ENCODE measurements at regions not wholly inside any gene's neighbourhood (a gene's known extent, or its start where the extent isn't known, plus 50 kb on each side); places are given as distances from the start of the nearest gene placed in this dataset.

GRCh38 chr1:218887141-218887925, 286.3 kb upstream of the LYPLAL1 start:
- H3K4me3 ChIP-seq (ENCODE audit: low read length in 2 of 2): no peak overlapping the region
- H3K27ac ChIP-seq (ENCODE audit: low read length): no peak overlapping the region
- no peaks in the 10 kb centered on the region for H3K36me3 ChIP-seq (ENCODE audit: control insufficient read depth in 2 of 2, insufficient read depth in 2 of 2, low read length in 2 of 2)

GRCh38 chr1:218890451-218890850, 283.2 kb upstream of the LYPLAL1 start:
- no peaks in the 10 kb centered on the region for H3K36me3 ChIP-seq (ENCODE audit: control insufficient read depth in 2 of 2, insufficient read depth in 2 of 2, low read length in 2 of 2)
- H3K9ac ChIP-seq (ENCODE audit: low read length in 2 of 2): no peak overlapping the region
- no peaks in the 10 kb centered on the region for H3K9me3 ChIP-seq (ENCODE audit: control insufficient read depth in 2 of 2, low read length in 2 of 2)
- no peak overlapping the region for H3K27ac ChIP-seq (ENCODE audit: low read length)
- no peaks in the 10 kb centered on the region for H3K27me3 ChIP-seq (ENCODE audit: control insufficient read depth in 1 of 2, insufficient read depth in 2 of 2, low read length in 2 of 2)
- H3K4me1 ChIP-seq (ENCODE audit: control insufficient read depth, insufficient read depth, low read length): peaks cover 16% of the 10 kb centered on the region
- no peak overlapping the region for H3K4me3 ChIP-seq (ENCODE audit: low read length in 2 of 2)

More at GRCh38 chr1:218887141-218887925, 286.3 kb upstream of the LYPLAL1 start:
- Histone ChIP-seq H3K9ac (ENCODE audit: low read length in 2 of 2) (no peak overlapping the region), H3K27me3 (ENCODE audit: control insufficient read depth in 1 of 2, insufficient read depth in 2 of 2, low read length in 2 of 2) (no peaks in the 10 kb centered on the region), H3K9me3 (ENCODE audit: control insufficient read depth in 2 of 2, low read length in 2 of 2) (no peaks in the 10 kb centered on the region), H3K4me1 (ENCODE audit: control insufficient read depth, insufficient read depth, low read length) (peaks cover 16% of the 10 kb centered on the region)

- H3K4me1 ChIP-seq (ENCODE audit: control insufficient read depth, insufficient read depth, low read length): peaks cover 15% of the 10 kb centered on the region
- H3K9ac ChIP-seq (ENCODE audit: low read length in 2 of 2): no peak overlapping the region
- no peak overlapping the region for H3K27ac ChIP-seq (ENCODE audit: low read length)
- no peaks in the 10 kb centered on the region for H3K36me3 ChIP-seq (ENCODE audit: control insufficient read depth in 2 of 2, insufficient read depth in 2 of 2, low read length in 2 of 2)
- no peaks in the 10 kb centered on the region for H3K27me3 ChIP-seq (ENCODE audit: control insufficient read depth in 1 of 2, insufficient read depth in 2 of 2, low read length in 2 of 2)
- H3K4me3 ChIP-seq (ENCODE audit: low read length in 2 of 2): no peak overlapping the region
- no peaks in the 10 kb centered on the region for H3K9me3 ChIP-seq (ENCODE audit: control insufficient read depth in 2 of 2, low read length in 2 of 2)
These were observed 282.1 kb upstream of the LYPLAL1 start for GRCh38 chr1:218891577-218891976.

- Histone ChIP-seq H3K9me3 (ENCODE audit: control insufficient read depth in 2 of 2, low read length in 2 of 2) (no peaks in the 10 kb centered on the region), H3K9ac (ENCODE audit: low read length in 2 of 2) (no peak overlapping the region), H3K4me1 (ENCODE audit: control insufficient read depth, insufficient read depth, low read length) (peaks cover 5% of the 10 kb centered on the region), H3K36me3 (ENCODE audit: control insufficient read depth in 2 of 2, insufficient read depth in 2 of 2, low read length in 2 of 2) (no peaks in the 10 kb centered on the region), H3K27me3 (ENCODE audit: control insufficient read depth in 1 of 2, insufficient read depth in 2 of 2, low read length in 2 of 2) (no peaks in the 10 kb centered on the region), H3K4me3 (ENCODE audit: low read length in 2 of 2) (no peak overlapping the region), H3K27ac (ENCODE audit: low read length) (no peak overlapping the region)
These were observed 278.6 kb upstream of the LYPLAL1 start for GRCh38 chr1:218895064-218895587.

- no peak overlapping the region for H3K4me3 ChIP-seq (ENCODE audit: low read length in 2 of 2)
- no peak overlapping the region for H3K27ac ChIP-seq (ENCODE audit: low read length)
- H3K27me3 ChIP-seq (ENCODE audit: control insufficient read depth in 1 of 2, insufficient read depth in 2 of 2, low read length in 2 of 2): no peaks in the 10 kb centered on the region
- no peaks in the 10 kb centered on the region for H3K9me3 ChIP-seq (ENCODE audit: control insufficient read depth in 2 of 2, low read length in 2 of 2)
- H3K36me3 ChIP-seq (ENCODE audit: control insufficient read depth in 2 of 2, insufficient read depth in 2 of 2, low read length in 2 of 2): no peaks in the 10 kb centered on the region
- H3K9ac ChIP-seq (ENCODE audit: low read length in 2 of 2): no peak overlapping the region
- peaks cover 5% of the 10 kb centered on the region for H3K4me1 ChIP-seq (ENCODE audit: control insufficient read depth, insufficient read depth, low read length)
These were observed 277.5 kb upstream of the LYPLAL1 start for GRCh38 chr1:218896202-218896601.

GRCh38 chr1:218898921-218899320, 274.8 kb upstream of the LYPLAL1 start:
- no peak overlapping the region for H3K4me3 ChIP-seq (ENCODE audit: low read length in 2 of 2)
- H3K9me3 ChIP-seq (ENCODE audit: control insufficient read depth in 2 of 2, low read length in 2 of 2): no peaks in the 10 kb centered on the region
- H3K27me3 ChIP-seq (ENCODE audit: control insufficient read depth in 1 of 2, insufficient read depth in 2 of 2, low read length in 2 of 2): no peaks in the 10 kb centered on the region
- H3K9ac ChIP-seq (ENCODE audit: low read length in 2 of 2): no peak overlapping the region
- no peaks in the 10 kb centered on the region for H3K4me1 ChIP-seq (ENCODE audit: control insufficient read depth, insufficient read depth, low read length)
- no peaks in the 10 kb centered on the region for H3K36me3 ChIP-seq (ENCODE audit: control insufficient read depth in 2 of 2, insufficient read depth in 2 of 2, low read length in 2 of 2)
- no peak overlapping the region for H3K27ac ChIP-seq (ENCODE audit: low read length)

GRCh38 chr1:218900615-218901014, 273.1 kb upstream of the LYPLAL1 start:
- no peak overlapping the region for H3K4me3 ChIP-seq (ENCODE audit: low read length in 2 of 2)
- no peaks in the 10 kb centered on the region for H3K4me1 ChIP-seq (ENCODE audit: control insufficient read depth, insufficient read depth, low read length)

GRCh38 chr1:218904416-218904815, 269.3 kb upstream of the LYPLAL1 start:
- H3K27ac ChIP-seq (ENCODE audit: low read length): no peak overlapping the region
- H3K4me3 ChIP-seq (ENCODE audit: low read length in 2 of 2): no peak overlapping the region
- no peaks in the 10 kb centered on the region for H3K36me3 ChIP-seq (ENCODE audit: control insufficient read depth in 2 of 2, insufficient read depth in 2 of 2, low read length in 2 of 2)
- no peaks in the 10 kb centered on the region for H3K27me3 ChIP-seq (ENCODE audit: control insufficient read depth in 1 of 2, insufficient read depth in 2 of 2, low read length in 2 of 2)
- no peaks in the 10 kb centered on the region for H3K9me3 ChIP-seq (ENCODE audit: control insufficient read depth in 2 of 2, low read length in 2 of 2)
- H3K4me1 ChIP-seq (ENCODE audit: control insufficient read depth, insufficient read depth, low read length): no peaks in the 10 kb centered on the region
- no peak overlapping the region for H3K9ac ChIP-seq (ENCODE audit: low read length in 2 of 2)

More at GRCh38 chr1:218900615-218901014, 273.1 kb upstream of the LYPLAL1 start:
- H3K27ac ChIP-seq (ENCODE audit: low read length): no peak overlapping the region
- no peaks in the 10 kb centered on the region for H3K27me3 ChIP-seq (ENCODE audit: control insufficient read depth in 1 of 2, insufficient read depth in 2 of 2, low read length in 2 of 2)
- H3K9me3 ChIP-seq (ENCODE audit: control insufficient read depth in 2 of 2, low read length in 2 of 2): no peaks in the 10 kb centered on the region
- no peaks in the 10 kb centered on the region for H3K36me3 ChIP-seq (ENCODE audit: control insufficient read depth in 2 of 2, insufficient read depth in 2 of 2, low read length in 2 of 2)
- no peak overlapping the region for H3K9ac ChIP-seq (ENCODE audit: low read length in 2 of 2)

- no peaks in the 10 kb centered on the region for H3K9me3 ChIP-seq (ENCODE audit: control insufficient read depth in 2 of 2, low read length in 2 of 2)
- H3K36me3 ChIP-seq (ENCODE audit: control insufficient read depth in 2 of 2, insufficient read depth in 2 of 2, low read length in 2 of 2): no peaks in the 10 kb centered on the region
- H3K4me1 ChIP-seq (ENCODE audit: control insufficient read depth, insufficient read depth, low read length): no peaks in the 10 kb centered on the region
- no peak overlapping the region for H3K27ac ChIP-seq (ENCODE audit: low read length)
- H3K4me3 ChIP-seq (ENCODE audit: low read length in 2 of 2): no peak overlapping the region
- H3K9ac ChIP-seq (ENCODE audit: low read length in 2 of 2): no peak overlapping the region
- H3K27me3 ChIP-seq (ENCODE audit: control insufficient read depth in 1 of 2, insufficient read depth in 2 of 2, low read length in 2 of 2): no peaks in the 10 kb centered on the region
These were observed 257.0 kb upstream of the LYPLAL1 start for GRCh38 chr1:218916720-218917119.

- no peaks in the 10 kb centered on the region for H3K36me3 ChIP-seq (ENCODE audit: control insufficient read depth in 2 of 2, insufficient read depth in 2 of 2, low read length in 2 of 2)
- H3K4me3 ChIP-seq (ENCODE audit: low read length in 2 of 2): no peak overlapping the region
- H3K27ac ChIP-seq (ENCODE audit: low read length): no peak overlapping the region
These were observed 256.0 kb upstream of the LYPLAL1 start for GRCh38 chr1:218917656-218918055.

GRCh38 chr1:218925777-218926176, 247.9 kb upstream of the LYPLAL1 start:
- Histone ChIP-seq H3K4me3 (ENCODE audit: low read length in 2 of 2) (no peak overlapping the region), H3K4me1 (ENCODE audit: control insufficient read depth, insufficient read depth, low read length) (no peaks in the 10 kb centered on the region), H3K9me3 (ENCODE audit: control insufficient read depth in 2 of 2, low read length in 2 of 2) (no peaks in the 10 kb centered on the region), H3K36me3 (ENCODE audit: control insufficient read depth in 2 of 2, insufficient read depth in 2 of 2, low read length in 2 of 2) (no peaks in the 10 kb centered on the region), H3K27me3 (ENCODE audit: control insufficient read depth in 1 of 2, insufficient read depth in 2 of 2, low read length in 2 of 2) (no peaks in the 10 kb centered on the region), H3K27ac (ENCODE audit: low read length) (no peak overlapping the region), H3K9ac (ENCODE audit: low read length in 2 of 2) (no peak overlapping the region)

More at GRCh38 chr1:218917656-218918055, 256.0 kb upstream of the LYPLAL1 start:
- Histone ChIP-seq H3K9me3 (ENCODE audit: control insufficient read depth in 2 of 2, low read length in 2 of 2) (no peaks in the 10 kb centered on the region), H3K9ac (ENCODE audit: low read length in 2 of 2) (no peak overlapping the region), H3K27me3 (ENCODE audit: control insufficient read depth in 1 of 2, insufficient read depth in 2 of 2, low read length in 2 of 2) (no peaks in the 10 kb centered on the region), H3K4me1 (ENCODE audit: control insufficient read depth, insufficient read depth, low read length) (no peaks in the 10 kb centered on the region)

Data from stomach smooth muscle (tissue), 2 donors.